ENCODE measurements at regions not wholly inside any gene's neighbourhood (a gene's known extent, or its start where the extent isn't known, plus 50 kb on each side); places are given as distances from the start of the nearest gene placed in this dataset.

- TF ChIP-seq CTCF (optimal IDR thresholded peaks at IDR 0.05 in 1 of 3, IDR thresholded peaks at IDR 0.05 in 1 of 3, conservative IDR thresholded peaks at IDR 0.05 in 1 of 3; ENCODE audit: extremely low read depth in 1 of 3, insufficient read depth in 2 of 3, low read length in 3 of 3) (no peak), EZH2 (IDR thresholded peaks at IDR 0.05; ENCODE audit: low read length) (no peak)
Observed at GRCh38 chr11:44417731-44418455, 108.0 kb upstream of the ALX4 start.
